GM19328 (cell line): ENCODE measurements at regions not wholly inside any gene's neighbourhood (a gene's known extent, or its start where the extent isn't known, plus 50 kb on each side); places are given as distances from the start of the nearest gene placed in this dataset.

Experiments
- ATAC-seq: cut with Tn5 transposase; IDR thresholded peaks from one replicate; pipeline ENCODE4 v1.9.1; 2021; ENCODE audit warnings: mild to moderate bottlenecking, moderate library complexity; ENCODE audit not compliant: unreplicated experiment

DNA sequence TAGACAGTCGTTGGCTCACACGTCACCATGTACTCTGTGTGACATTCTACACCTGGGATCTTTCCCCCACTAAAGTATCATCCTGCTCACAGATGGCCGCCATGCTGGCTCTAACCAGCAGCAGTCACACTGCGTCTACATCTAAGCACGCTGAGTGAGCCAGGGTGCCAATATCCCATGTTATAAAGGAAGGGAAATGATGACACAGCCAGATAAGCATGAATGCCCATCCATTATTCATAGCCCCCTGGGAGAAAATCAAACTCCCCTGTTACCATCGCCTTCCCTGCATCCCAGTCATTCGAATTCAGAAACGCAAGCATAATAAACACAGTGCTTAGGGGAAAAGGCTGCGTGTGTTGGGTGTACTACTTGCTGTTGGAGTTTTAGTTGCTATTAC is 698.2 kb upstream of the AUTS2 start:
- no peak for ATAC-seq

DNA sequence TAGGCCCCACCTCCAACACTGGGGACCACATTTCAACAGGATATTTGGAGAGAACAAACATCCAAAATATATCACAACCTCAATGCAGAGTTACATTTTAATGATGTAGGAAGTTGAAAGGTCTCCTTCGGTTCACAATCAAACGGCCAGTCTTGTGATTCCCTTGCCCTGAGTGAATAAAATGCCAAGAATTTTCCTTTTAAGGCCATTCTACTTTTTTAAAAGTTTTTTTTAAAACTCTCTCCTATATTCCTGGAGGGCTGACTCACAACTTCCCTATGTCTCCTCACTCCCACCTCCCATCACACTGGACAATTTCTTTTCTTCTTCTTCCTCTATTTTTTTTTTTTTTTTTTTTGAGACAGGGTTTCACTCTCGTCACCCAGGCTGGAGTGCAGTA is 693.6 kb upstream of the AUTS2 start:
- no peak for ATAC-seq

DNA sequence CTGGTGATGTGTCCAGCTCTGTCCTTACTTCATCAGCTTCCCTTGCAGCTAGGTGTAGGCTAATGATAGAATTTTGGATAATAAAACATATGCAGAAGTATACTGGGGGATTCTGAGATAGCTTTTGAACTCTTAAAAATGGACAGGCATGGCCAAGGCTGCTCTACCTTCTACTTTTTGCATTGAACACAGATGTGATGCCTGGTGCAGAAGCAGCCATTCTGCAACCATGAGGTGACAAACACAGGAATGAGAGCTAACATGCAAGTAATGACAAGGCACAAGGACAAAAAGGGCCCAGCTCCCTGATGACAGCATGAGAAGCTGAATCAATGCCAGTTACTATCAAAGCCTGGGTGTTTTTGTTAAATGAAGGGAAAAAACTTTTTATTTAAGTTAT is 686.5 kb upstream of the AUTS2 start:
- ATAC-seq: no peak

DNA sequence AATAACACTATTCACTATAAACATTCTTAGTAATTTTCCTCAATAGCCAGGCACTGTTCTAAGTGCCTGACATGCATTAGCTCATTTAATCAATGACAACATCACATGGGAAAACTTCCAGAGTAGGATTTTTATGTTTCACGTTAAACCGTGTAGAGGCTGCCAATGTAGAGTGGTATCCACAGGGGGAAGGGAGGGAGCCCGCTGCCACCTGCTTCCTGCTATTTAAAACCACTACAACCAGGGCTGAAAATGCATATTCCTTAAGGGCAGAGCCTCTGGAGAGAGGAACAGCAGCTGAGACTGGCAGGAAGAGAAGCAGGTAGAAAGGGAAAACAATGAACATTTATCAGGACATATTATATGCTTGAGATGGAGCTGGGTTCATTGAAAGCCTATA is 684.3 kb upstream of the AUTS2 start:
- ATAC-seq: no peak

DNA sequence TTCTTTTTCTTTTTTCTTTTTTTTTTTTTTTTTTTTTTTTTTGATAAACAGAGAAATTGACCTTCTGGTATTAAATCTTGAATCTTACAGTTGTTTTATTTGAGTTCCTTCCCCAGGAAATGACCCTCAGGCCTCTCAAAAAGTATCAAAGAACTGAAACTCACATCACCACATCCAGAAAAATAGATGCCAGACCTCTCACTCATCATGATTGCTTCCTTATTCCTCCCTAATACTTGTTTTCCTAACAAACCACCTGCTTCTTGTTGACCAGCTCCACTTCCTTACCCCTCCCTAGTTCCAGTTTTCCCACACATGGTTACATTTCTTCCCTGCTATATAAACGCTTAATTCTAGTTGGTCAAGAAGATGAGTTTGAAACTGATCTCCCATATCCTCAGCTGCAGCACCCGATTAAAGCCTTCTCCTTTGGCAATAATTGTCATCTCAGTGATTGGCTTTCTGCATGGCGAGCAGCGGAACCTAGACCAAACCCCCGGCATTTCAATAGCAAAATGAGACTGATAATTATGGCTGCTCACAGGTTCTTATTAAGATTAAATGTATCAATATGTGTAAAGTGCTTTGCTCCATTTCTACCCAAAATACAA is 681.1 kb upstream of the AUTS2 start:
- ATAC-seq: no peak

DNA sequence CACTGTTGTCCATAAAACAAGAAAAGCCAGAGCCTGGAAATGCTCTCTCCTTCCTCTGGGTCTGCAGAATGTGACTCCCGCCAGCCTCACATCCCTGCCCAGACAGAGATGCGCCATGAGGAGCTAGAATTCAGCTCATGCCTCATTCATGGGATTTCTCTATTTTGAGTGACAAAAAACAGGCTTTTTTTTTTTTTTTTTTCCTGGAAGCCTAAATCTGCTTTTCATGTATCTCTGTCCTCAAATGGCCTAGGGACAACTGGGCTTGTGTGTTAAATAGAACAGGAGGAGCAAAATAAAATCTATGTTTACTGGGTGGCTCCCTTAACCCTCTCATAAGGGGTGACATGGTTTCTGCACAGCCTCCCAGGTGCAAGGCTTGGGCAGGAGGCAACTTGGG is 679.7 kb upstream of the AUTS2 start:
- no peak for ATAC-seq

DNA sequence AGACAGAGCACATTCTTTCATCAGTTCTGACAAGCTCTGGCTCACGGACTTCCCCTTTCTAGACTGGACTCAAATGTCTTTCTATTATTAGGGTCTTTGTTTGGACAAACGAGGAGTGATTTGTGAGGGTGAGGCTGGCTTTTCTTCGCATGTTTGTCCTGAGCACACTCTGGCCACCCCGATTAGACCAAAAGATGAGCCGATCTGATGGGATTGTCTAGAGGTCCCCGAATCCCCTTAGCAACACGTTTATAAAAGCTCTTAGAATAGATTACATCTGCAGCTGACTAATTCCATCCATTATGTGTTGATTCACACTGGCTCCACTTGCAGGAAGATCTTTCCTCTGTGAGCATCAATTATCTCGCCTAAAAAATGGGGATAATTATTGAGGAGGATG is 675.4 kb upstream of the AUTS2 start:
- ATAC-seq: no peak

DNA sequence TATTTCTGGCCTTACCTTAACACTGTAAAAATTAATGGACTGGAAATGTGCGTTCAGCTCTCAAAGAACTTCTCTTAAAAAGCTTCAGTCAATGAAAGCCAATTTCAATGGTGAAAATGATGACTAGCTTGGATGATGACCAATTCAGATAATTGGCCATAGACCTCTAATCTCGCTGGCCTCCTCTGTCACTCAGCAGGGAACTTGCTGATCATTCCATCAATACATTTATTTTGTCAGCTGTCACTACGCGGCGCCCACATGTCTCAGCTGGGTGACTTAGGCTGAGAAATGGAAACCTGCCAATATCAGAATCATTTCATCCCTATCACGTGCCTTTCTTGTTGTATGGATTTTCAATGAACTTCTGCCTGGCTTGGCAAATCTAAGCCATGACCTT is 673.0 kb upstream of the AUTS2 start:
- no peak for ATAC-seq

DNA sequence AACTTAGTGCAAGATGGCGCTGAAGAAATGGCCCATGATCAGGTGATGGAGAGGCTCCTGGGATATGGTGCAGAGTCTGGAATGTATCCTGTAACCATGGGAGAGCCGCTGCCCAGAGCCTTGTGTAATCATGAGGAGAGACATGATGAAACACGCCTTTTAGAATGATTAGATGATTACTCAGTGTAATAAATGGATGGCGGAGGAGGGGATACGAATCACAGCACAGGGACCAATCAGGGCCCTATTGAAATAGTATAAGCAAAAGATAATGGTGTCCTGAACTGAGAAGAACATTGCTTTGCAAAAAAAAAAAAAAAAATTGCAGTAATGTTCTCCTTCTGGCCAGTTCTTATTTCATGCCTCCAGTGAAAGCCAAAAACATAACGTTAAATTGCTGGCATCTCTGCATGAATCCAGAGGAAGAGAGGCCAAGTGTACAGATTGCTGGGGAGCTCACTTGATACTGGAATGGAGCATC is 668.5 kb upstream of the AUTS2 start:
- ATAC-seq: no peak

DNA sequence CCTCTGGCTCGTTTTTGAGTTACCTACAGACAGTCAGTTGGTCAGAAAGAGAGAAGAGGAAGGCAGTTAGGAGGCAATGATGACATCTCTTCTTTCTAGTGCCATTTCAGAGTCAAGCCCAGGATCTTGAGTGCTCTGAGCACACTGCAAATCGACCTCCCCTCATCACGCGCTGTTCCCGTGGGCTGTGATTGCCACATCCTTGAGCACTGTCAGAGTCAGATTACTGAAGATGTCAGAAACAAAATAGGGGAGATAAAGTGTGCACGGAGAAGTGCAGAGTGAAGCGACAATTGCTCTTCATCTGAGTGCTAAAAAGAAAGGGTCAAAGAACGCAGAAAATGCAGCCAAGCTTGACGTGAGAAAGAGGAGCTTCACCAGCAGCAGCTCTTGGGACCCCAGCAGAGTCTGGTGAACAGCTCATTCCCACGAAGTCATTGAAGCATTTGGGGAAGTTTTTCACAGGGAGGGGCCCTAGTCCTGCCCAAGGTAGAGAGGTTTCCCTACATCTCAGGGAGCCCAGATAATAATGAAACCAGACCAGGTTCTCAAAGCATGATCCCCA is 661.7 kb upstream of the AUTS2 start:
- ATAC-seq: no peak

DNA sequence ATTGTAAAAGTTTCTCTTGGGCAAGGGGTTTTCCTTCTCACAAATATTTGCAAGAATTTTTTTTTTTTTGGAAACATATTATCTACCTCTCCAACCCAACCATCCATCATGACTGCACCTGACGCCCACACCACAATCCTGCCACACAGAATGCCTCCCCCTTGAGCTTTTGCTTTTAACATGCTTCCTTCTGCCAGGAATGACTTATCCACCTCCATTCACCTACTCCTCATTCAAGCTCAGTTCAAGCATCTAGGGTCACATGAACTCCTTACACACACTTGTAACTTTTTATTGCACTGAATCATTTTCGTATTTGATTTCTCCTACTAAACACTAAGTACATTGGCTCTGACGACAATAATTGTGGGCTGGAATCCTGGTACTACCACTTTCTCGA is 660.1 kb upstream of the AUTS2 start:
- ATAC-seq: no peak

DNA sequence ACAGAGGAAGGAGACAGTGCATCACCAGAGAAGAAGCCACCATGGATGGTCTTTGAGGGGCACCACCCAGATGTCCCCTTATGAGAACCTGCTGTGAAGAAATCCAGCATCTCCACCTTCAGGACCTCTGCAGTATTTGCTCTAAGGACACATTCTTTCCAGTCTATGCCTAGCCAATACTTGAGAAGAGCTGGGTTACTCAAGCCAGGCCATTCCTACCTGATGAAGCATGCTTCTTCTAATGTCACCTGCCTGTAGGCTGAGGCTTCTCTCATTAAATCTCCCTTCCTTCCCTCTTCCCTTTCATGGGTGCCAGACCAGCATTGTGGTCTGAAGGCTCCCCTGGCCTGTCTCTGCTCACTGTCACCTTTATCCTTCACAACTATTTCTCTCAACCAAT is 654.5 kb upstream of the AUTS2 start:
- ATAC-seq: no peak

DNA sequence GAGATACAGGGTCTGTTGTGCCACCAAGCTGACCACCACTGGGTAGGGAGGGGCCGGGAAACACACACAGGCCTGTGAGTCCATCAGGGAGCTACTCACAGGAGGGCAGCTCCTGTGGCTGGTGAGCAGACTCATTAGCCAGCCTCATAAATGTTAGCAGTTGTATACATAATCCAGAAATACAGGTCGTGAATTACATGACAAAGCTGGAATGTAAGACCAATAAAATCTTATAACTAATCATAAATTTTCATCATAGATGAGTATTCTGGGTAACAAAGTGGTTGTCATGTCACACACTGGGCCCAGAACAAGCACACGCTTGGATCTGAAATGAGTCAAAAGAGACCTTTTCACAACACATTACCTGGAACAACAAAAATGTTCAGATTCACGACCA is 642.6 kb upstream of the AUTS2 start:
- no peak for ATAC-seq

DNA sequence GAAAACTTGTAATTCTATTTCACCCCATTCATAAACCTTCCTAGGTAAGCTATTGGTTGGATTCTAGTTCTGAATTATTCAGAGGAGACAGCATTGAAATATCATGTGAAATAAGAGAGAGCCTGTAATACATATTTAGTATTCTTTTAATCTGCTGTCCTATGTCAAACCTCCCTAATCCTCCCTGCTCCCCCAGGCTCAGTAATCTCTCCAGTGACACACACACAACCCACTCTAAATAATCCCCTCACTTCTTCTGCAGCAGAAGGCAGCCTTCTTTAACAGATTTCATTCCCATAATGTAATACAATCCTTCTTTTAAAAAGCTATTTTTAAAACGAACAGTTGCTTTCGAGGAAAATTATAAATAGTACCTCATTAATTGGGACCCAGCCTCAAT is 639.7 kb upstream of the AUTS2 start:
- no peak for ATAC-seq

DNA sequence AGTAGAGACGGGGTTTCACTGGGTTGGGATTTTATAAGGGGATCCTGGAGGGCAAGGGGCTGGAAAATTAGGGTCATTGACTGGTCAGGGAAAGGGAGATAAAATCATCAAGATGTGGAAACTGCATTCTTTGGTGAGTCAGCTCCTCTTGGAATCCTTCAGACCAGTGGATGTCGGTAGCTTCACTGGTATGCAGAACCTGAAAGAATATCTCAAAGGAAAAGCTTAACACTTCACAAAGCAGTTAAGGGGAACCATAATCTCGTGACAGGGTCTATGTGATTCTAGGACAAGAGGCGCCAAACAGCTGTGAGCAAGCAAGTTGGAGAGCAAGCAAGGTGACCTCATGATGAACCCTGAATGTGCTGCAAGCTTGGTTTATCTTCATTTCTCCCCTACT is 634.7 kb upstream of the AUTS2 start:
- ATAC-seq: no peak

DNA sequence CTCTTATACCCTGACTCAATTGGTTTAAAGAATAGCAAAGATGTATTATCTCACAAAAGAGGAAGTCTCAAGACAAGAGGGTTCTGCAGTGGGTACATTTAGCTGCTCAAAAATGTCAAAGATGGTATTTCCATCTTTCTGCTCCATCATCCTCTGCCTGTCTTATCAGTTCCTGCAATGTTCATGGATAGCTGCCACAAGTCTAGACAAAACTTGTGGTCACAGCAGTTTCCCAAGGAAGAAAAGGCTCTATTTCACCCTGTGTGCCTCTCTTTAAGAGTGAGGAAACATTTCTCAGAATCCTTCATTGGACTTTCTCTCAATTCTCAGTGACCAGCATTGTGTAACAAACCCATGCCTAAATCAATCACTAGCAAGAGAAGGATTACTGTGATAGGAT is 634.2 kb upstream of the AUTS2 start:
- no peak for ATAC-seq

DNA sequence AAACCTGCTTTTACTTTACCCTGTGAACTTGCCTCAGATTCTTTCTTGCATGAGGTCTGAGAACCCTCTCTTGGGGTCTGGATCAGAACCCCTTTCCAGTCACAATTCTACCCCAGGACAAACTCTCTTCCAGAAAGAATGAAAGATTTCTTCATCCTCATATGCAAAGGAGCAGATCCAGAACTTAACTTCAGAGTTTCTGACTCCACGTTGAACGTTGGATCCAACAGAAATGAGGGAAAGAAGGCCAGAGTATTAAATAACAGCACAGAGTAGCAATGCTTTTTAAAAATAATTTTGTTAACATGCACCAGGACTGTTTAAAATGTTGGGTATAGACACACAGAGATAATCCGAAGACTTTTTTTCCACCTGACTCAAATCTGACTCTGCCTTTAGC is 632.9 kb upstream of the AUTS2 start:
- no peak for ATAC-seq

DNA sequence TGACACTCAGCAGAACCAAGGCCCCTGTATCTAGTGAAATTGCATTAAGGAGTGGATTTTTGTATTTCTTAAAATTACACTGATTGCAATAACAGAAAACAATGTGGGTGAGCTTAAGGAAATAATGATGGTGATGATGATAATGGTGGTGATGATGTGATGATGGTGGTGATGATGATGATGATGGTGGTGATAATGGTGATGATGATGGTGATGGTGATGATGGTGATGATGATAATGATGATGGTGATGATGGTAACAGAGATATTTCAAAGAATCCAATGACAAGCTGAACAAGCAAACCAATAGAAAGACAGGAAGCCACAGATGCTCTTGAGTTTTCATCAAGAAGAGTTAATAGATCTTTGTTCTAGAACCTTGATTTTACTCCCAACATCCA is 630.7 kb upstream of the AUTS2 start:
- ATAC-seq: no peak

DNA sequence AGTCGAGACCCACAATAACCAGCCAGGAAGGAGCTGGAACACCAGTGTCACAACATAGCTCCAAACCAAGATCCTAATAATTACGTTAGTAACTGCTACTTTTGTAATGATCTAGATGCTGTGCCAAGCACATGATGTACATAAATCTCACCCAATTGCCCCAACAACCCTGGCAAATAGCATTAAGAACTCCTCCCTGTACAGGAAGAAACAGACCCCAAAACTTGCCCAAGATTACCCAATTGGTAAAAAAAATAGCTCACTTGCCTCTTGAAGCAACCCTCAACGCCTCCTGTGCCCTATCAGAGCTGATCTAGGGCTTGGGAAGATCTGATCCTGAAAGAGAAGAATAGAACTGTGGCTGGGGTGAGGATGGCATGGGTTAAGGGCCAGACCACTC is 628.7 kb upstream of the AUTS2 start:
- ATAC-seq: no peak

DNA sequence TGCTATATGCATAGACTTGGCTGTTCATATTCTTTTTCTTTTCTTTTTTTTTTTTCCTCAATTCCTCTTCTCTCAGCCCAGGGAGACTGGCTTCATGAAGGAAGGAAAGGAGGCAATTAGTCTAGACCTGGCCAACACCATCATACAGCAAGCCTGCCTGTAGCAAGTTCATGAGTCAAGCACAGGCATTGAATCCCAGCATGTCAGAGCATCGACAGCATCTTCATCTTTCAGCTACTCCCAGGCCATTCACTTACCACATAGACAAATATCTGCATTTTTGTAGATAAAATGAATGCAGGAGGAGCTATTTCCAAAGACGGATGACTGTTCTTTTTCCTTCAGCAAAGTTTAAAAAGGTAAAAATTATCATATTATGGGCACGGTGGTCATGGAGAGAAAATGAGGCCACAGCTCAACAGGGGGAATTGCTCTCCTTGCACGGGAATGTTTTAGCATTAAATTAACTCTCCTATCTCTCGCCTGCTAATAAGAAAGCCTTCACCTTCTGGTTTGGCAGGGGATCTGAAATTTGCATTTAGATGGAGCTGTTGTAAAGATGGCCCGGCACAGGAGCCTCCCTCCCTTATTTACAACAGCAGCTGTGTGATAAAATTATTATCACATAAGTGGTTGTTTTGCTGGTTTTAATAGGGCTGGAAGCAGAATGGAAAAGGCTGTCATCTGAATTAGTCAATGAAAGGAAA is 626.5 kb upstream of the AUTS2 start:
- no peak for ATAC-seq

DNA sequence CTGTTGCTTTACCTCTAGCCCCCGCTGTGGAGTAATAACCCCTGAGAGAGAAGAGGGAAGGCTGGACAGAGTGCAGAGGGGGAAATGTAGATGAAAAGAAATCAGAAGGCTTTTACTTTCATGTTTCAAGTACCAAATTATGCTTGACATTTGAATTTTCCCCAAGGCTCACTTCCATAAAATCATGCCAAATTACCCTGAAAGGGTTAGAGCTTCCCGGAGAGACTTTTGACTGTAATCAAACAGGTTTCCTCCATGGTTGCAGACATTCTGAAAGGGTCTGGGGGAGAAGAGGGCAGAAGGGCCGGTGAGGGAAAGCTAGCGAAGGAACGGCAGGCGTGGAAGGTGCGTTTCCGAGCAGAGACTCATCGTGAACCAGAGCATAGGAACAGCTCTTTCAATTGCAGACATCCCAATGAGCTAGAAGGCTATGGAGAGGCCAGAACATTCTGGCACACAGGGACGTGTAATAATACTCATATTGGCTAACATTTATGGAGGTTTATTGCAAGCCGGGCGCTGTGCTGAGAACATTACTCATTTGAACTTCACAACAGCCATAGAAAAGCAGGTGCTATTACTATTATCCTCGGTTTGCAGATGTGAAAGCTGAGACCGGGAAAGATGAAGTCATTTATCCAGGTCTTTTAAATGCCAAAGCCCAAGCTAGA is 620.8 kb upstream of the AUTS2 start:
- ATAC-seq: no peak

DNA sequence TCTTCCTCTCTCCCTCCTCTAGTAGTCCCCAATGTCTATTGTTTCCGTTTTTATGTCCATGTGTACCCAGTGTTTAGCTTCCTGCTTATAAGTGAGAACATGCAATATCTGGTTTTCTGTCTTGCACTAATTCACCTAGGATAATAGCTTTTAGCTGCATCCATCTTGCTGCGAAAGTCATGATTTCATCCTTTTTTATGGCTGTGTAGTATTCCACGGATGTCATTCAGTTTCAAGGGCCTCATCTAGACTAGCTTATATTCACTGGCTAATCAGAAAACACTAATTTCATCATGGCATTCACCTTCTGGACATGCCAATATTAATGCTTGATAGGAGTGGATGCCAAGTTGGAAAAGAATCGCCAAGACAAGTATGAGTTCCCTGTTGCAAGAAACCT is 619.6 kb upstream of the AUTS2 start:
- no peak for ATAC-seq
